B cell (primary cell): ENCODE measurements at regions not wholly inside any gene's neighbourhood (a gene's known extent, or its start where the extent isn't known, plus 50 kb on each side); places are given as distances from the start of the nearest gene placed in this dataset.

ENCODE experiments used
- ATAC-seq: fragments of 200-7000 bp; cut with Tn5 transposase; one replicate; pipeline ENCODE4 v1.10.0; 2021; ENCODE audit warnings: low read depth, mild to moderate bottlenecking, moderate number of reproducible peaks, moderate library complexity
- CTCF ChIA-PET: fragments of 350-600 bp; sonication (Branson Sonifier 250); formaldehyde crosslinking; loops from one replicate; lab custom pipeline; 2021; ENCODE audit warnings: antibody characterized with exemption, inconsistent platforms; lab: Charles Lee
- POLR2A ChIA-PET: fragments of 350-600 bp; sonication (Branson Sonifier 250); formaldehyde crosslinking; loops from one replicate; lab custom pipeline; 2021; ENCODE audit warnings: antibody characterized with exemption; lab: Charles Lee
- DNase-seq: peaks from one replicate; pipeline ENCODE4 v3.0.0; 2013
- H2AFZ ChIP-seq: 2 replicates; pipeline ENCODE4 v1.6.1; 2012; ENCODE audit warnings: mild to moderate bottlenecking, low read depth, low read length; ENCODE audit not compliant: insufficient read depth, poor library complexity, severe bottlenecking
- H3K27ac ChIP-seq, 2 donors: 1 replicate in 1 of 2; 2 replicates in 1 of 2; pipeline ENCODE4 v1.5.1; 2012 to 2013; ENCODE audit warnings: low read length in 2 of 2, mild to moderate bottlenecking in 2 of 2, moderate library complexity in 1 of 2
- H3K27me3 ChIP-seq, 4 experiments: fragments of 200-600 bp in 1 of 4; sonication (generic) in 1 of 4; replicated peaks in 1 of 4; 1 replicate in 2 of 4; 2 replicates in 2 of 4; pipeline versions ENCODE4 v1.6.1 to v1.7.0; 2013 to 2016; ENCODE audit warnings: low read length in 3 of 4, mild to moderate bottlenecking in 2 of 4, mixed read lengths in 1 of 4, moderate library complexity in 1 of 4; ENCODE audit not compliant: insufficient read depth in 4 of 4, control insufficient read depth in 3 of 4; ENCODE audit errors: control extremely low read depth in 1 of 4
- H3K36me3 ChIP-seq, 2 experiments: replicated peaks in 1 of 2; 1 replicate in 1 of 2; 2 replicates in 1 of 2; pipeline versions ENCODE4 v1.6.1 to v1.7.1; 2013; ENCODE audit warnings: low read length in 1 of 2; ENCODE audit not compliant: insufficient read depth in 2 of 2, control insufficient read depth in 1 of 2; ENCODE audit errors: control extremely low read depth in 1 of 2, extremely low read depth in 1 of 2
- H3K4me1 ChIP-seq, 2 donors: fragments of 200-600 bp in 1 of 2; sonication (generic) in 1 of 2; 1 replicate in 1 of 2; 2 replicates in 1 of 2; pipeline versions ENCODE4 v1.5.1 to v1.6.1; 2013 to 2017; ENCODE audit warnings: low read length in 2 of 2; ENCODE audit not compliant: control insufficient read depth in 2 of 2, insufficient read depth in 2 of 2
- H3K4me2 ChIP-seq: replicated peaks from 2 replicates; pipeline ENCODE3; 2012; ENCODE audit warnings: mild to moderate bottlenecking, low read depth, low read length; ENCODE audit not compliant: poor library complexity, severe bottlenecking
- H3K4me3 ChIP-seq, 5 experiments: fragments of 200-600 bp in 1 of 5; sonication (generic) in 1 of 5; 1 replicate in 3 of 5; 2 replicates in 2 of 5; pipeline versions ENCODE4 v1.5.1 to v1.7.0; 2011 to 2016; ENCODE audit warnings: low read length in 4 of 5, mild to moderate bottlenecking in 4 of 5, low read depth in 2 of 5, control low read depth in 1 of 5, moderate library complexity in 1 of 5; ENCODE audit not compliant: insufficient read depth in 1 of 5; ENCODE audit errors: control extremely low read depth in 1 of 5, extremely low read depth in 1 of 5
- H3K79me2 ChIP-seq: fragments of 200-600 bp; sonication (generic); one replicate; pipeline ENCODE4 v1.6.0; 2016; ENCODE audit warnings: low read length; ENCODE audit not compliant: control insufficient read depth, insufficient read depth
- H3K9ac ChIP-seq: fragments of 200-600 bp; sonication (generic); 2 replicates; pipeline ENCODE4 v1.6.1; 2017; ENCODE audit warnings: mild to moderate bottlenecking, low read length, moderate library complexity
- H3K9me3 ChIP-seq, 3 donors: one replicate each; pipeline versions ENCODE4 v1.6.1 to v1.7.1; 2013; ENCODE audit warnings: low read length in 2 of 3; ENCODE audit not compliant: control insufficient read depth in 2 of 3, insufficient read depth in 1 of 3; ENCODE audit errors: control extremely low read depth in 1 of 3
- H4K20me1 ChIP-seq: 2 replicates; pipeline ENCODE4 v1.6.0; 2012; ENCODE audit warnings: mild to moderate bottlenecking, low read length; ENCODE audit not compliant: insufficient read depth, control insufficient read depth, poor library complexity, severe bottlenecking
- H3K27ac Mint-ChIP-seq: one replicate; pipeline ENCODE4 v1.8.0; 2021; ENCODE audit warnings: mixed read lengths
- H3K27me3 Mint-ChIP-seq: one replicate; pipeline ENCODE4 v1.8.0; 2021; ENCODE audit warnings: mixed read lengths
- H3K4me1 Mint-ChIP-seq: one replicate; pipeline ENCODE4 v1.8.0; 2021; ENCODE audit warnings: mixed read lengths
- H3K4me3 Mint-ChIP-seq: one replicate; pipeline ENCODE4 v1.8.0; 2021; ENCODE audit warnings: mixed read lengths
- H3K9me3 Mint-ChIP-seq: one replicate; pipeline ENCODE4 v1.8.0; 2022; ENCODE audit warnings: mixed read lengths; ENCODE audit not compliant: insufficient read depth
- CTCF ChIP-seq: fragments of 200-600 bp; IDR thresholded peaks from one replicate; pipeline ENCODE4 v1.8.0; 2022; ENCODE audit warnings: antibody characterized with exemption, mild to moderate bottlenecking
- EZH2 ChIP-seq: IDR thresholded peaks from 2 replicates; pipeline ENCODE4 v1.6.1; 2012; ENCODE audit warnings: borderline replicate concordance, low read depth, mild to moderate bottlenecking, moderate library complexity, low read length; ENCODE audit not compliant: insufficient read depth, poor library complexity, severe bottlenecking
- WGBS: methylation state at CpG from one replicate; pipeline ENCODE4 v1.1.5; 2013; ENCODE audit warnings: missing lambda C conversion rate; ENCODE audit not compliant: insufficient coverage; 5-methylcytosine and 5-hydroxymethylcytosine counted together
- intact Hi-C: fragments of 100-400 bp; cut with micrococcal nuclease; formaldehyde crosslinking; loops from one replicate; pipeline ENCODE4 v1.10.0; 2022

- no CpG with 5 or more reads among the region's 5 CpGs for WGBS
- Histone ChIP-seq H3K36me3 (no peaks in the 10 kb centered on the region), H3K79me2 (no peaks in the 10 kb centered on the region), H3K9me3 (peaks cover 0 to 2% (median 0%) of the 10 kb centered on the region in 3 donors), H2AFZ (no peak overlapping the region), H4K20me1 (no peaks in the 10 kb centered on the region), H3K4me2 (no peak overlapping the region), H3K4me3 (no peak overlapping the region), H3K27ac (no peak overlapping the region), H3K4me1 (no peaks in the 10 kb centered on the region), H3K9ac (no peak overlapping the region), H3K27me3 (no peaks in the 10 kb centered on the region)
- Mint-ChIP-seq H3K27me3 (no peaks in the 10 kb centered on the region), H3K27ac (no peak overlapping the region), H3K4me3 (no peak overlapping the region), H3K9me3 (no peaks in the 10 kb centered on the region), H3K4me1 (no peaks in the 10 kb centered on the region)
- TF ChIP-seq EZH2 (no peak), CTCF (no peak)
- intact Hi-C loops: no loop called here
- DNase-seq (no peak), ATAC-seq (no peak)
- POLR2A ChIA-PET: no interaction called here
- CTCF ChIA-PET: no interaction called here
These were observed 821.0 kb upstream of the CELF2 start for GRCh38 chr10:10196701-10197100.

GRCh38 chr10:10197423-10197822, 820.2 kb upstream of the CELF2 start:
- Histone ChIP-seq H3K9me3 (peaks cover 0 to 2% (median 0%) of the 10 kb centered on the region in 3 donors), H3K4me3 (no peak overlapping the region), H3K9ac (no peak overlapping the region), H3K79me2 (no peaks in the 10 kb centered on the region), H4K20me1 (no peaks in the 10 kb centered on the region), H3K36me3 (no peaks in the 10 kb centered on the region), H3K4me1 (no peaks in the 10 kb centered on the region), H3K27ac (no peak overlapping the region), H2AFZ (no peak overlapping the region), H3K4me2 (no peak overlapping the region), H3K27me3 (no peaks in the 10 kb centered on the region)
- Mint-ChIP-seq H3K4me1 (no peaks in the 10 kb centered on the region), H3K27me3 (no peaks in the 10 kb centered on the region), H3K27ac (no peak overlapping the region), H3K9me3 (no peaks in the 10 kb centered on the region), H3K4me3 (no peak overlapping the region)
- no peak for TF ChIP-seq EZH2
- WGBS: no CpG with 5 or more reads among the region's 4 CpGs
- ATAC-seq (no peak), DNase-seq (no peak)
- intact Hi-C loops: no loop called here
- ChIA-PET POLR2A (no interaction called here), CTCF (no interaction called here)
